ENCODE measurements at regions not wholly inside any gene's neighbourhood (a gene's known extent, or its start where the extent isn't known, plus 50 kb on each side); places are given as distances from the start of the nearest gene placed in this dataset.

DNA sequence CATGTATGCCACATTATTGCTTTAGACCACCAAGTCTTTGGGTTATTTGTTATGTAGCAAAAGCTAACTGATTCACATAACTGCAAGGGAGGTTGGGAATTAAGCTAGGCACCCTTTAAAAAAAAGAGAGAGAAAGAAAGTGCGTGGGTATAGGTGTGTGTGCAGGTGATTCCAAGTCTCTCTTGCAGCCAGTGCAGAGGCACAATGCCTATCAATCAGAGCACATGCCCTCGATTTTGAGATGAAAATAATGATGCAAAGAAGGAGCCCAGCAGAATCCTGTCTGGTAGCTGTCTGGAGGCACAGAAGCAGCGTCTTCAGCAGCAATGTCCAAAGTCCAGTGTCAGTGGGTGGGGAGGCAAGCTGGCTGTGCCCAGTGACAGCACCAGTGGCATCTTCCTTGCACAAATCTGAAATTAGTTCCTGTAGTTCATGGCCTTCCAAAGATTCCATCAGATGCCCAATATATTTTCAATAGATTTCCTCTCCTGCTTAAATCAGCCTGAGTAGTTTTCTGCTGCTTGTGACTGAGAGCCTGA is 62.4 kb upstream of the TBPL2 start:
- TF ChIP-seq, protein P1, sequence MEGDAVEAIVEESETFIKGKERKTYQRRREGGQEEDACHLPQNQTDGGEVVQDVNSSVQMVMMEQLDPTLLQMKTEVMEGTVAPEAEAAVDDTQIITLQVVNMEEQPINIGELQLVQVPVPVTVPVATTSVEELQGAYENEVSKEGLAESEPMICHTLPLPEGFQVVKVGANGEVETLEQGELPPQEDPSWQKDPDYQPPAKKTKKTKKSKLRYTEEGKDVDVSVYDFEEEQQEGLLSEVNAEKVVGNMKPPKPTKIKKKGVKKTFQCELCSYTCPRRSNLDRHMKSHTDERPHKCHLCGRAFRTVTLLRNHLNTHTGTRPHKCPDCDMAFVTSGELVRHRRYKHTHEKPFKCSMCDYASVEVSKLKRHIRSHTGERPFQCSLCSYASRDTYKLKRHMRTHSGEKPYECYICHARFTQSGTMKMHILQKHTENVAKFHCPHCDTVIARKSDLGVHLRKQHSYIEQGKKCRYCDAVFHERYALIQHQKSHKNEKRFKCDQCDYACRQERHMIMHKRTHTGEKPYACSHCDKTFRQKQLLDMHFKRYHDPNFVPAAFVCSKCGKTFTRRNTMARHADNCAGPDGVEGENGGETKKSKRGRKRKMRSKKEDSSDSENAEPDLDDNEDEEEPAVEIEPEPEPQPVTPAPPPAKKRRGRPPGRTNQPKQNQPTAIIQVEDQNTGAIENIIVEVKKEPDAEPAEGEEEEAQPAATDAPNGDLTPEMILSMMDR (IDR thresholded peaks at IDR 0.05), result no peak
- no peak for TF ChIP-seq POLR2A (IDR thresholded peaks at IDR 0.05)

Data from thyroid gland (tissue), 4 donors.